BJ (cell line): ENCODE measurements at regions not wholly inside any gene's neighbourhood (a gene's known extent, or its start where the extent isn't known, plus 50 kb on each side); places are given as distances from the start of the nearest gene placed in this dataset.

Experiments used
- CTCF ChIA-PET: fragments of 350-600 bp; formaldehyde crosslinking; extraction: SDS; loops from one replicate; lab custom pipeline; 2021; ENCODE audit warnings: antibody characterized with exemption, inconsistent platforms; lab: Yijun Ruan, JAX
- POLR2A ChIA-PET: fragments of 300-600 bp; sonication (Branson Sonifier 250); formaldehyde crosslinking; extraction: SDS; loops from one replicate; lab custom pipeline; 2021; ENCODE audit warnings: antibody characterized with exemption; lab: Charles Lee
- DNase-seq: peaks from one replicate; pipeline ENCODE4 v3.0.0-alpha.2; 2011; ENCODE audit warnings: low read depth
- H3K27me3 ChIP-seq: 2 replicates; pipeline ENCODE4 v1.6.0; 2011; ENCODE audit warnings: low read length; ENCODE audit not compliant: control insufficient read depth, insufficient read depth
- H3K36me3 ChIP-seq: 2 replicates; pipeline ENCODE4 v1.5.1; 2011; ENCODE audit warnings: low read length; ENCODE audit not compliant: control insufficient read depth, insufficient read depth
- H3K4me3 ChIP-seq: 2 replicates; pipeline ENCODE4 v1.5.1; 2011; ENCODE audit warnings: low read depth, mild to moderate bottlenecking, control low read depth, low read length
- TF ChIP-seq, protein P1 (sequence below): IDR thresholded peaks from 2 replicates; pipeline ENCODE4 v1.5.1; 2011; ENCODE audit warnings: low read depth, mild to moderate bottlenecking, control low read depth, inconsistent platforms, low read length, moderate library complexity; ENCODE audit not compliant: insufficient read depth

DNA sequence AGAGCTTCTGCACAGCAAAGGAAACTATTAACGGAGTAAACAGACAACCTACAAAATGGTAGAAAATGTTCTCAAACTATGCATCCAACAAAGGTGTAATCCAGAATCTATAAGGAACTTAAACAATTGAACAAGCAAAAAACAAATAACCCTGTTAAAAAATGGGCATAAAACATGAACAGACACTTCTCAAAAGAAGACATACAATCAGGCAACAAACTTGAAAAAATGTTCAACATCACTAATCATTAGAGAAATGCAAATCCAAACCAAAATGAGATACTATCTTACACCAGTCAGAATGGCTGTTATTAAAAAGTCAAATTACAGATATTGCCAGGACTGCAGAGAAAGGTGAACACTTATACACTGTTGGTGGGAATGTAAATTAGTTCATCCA lies 309.6 kb upstream of the KLF3 start:
- CTCF ChIA-PET: no interaction called here
- Histone ChIP-seq H3K36me3 (no peaks in the 10 kb centered on the region), H3K4me3 (no peak overlapping the region), H3K27me3 (no peaks in the 10 kb centered on the region; the same call in 1 of the 2 replicates)
- no peak for DNase-seq
- TF ChIP-seq, protein P1, sequence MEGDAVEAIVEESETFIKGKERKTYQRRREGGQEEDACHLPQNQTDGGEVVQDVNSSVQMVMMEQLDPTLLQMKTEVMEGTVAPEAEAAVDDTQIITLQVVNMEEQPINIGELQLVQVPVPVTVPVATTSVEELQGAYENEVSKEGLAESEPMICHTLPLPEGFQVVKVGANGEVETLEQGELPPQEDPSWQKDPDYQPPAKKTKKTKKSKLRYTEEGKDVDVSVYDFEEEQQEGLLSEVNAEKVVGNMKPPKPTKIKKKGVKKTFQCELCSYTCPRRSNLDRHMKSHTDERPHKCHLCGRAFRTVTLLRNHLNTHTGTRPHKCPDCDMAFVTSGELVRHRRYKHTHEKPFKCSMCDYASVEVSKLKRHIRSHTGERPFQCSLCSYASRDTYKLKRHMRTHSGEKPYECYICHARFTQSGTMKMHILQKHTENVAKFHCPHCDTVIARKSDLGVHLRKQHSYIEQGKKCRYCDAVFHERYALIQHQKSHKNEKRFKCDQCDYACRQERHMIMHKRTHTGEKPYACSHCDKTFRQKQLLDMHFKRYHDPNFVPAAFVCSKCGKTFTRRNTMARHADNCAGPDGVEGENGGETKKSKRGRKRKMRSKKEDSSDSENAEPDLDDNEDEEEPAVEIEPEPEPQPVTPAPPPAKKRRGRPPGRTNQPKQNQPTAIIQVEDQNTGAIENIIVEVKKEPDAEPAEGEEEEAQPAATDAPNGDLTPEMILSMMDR: no peak
- POLR2A ChIA-PET: no interaction called here

DNA sequence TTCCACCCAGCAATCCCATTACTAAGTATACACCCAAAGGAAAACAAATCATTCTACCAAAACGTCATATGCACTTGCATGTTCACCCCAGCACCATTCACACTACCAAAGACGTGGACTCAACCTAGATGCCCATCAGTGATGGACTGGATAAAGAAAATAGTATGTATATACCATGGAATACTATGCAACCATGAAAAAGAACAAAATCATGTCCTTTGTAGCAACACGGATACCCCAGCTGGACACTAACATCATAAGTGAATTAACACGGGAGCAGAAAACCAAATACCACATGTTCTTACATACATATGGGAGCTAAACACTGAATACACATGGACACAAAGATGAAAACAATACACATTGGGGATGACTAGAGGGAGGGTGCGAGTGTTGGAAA lies 309.1 kb upstream of the KLF3 start:
- CTCF ChIA-PET: no interaction called here
- TF ChIP-seq, protein P1: no peak
- Histone ChIP-seq H3K4me3 (no peak overlapping the region), H3K36me3 (no peaks in the 10 kb centered on the region), H3K27me3 (no peaks in the 10 kb centered on the region; the same call in 1 of the 2 replicates)
- no peak for DNase-seq
- POLR2A ChIA-PET: no interaction called here

DNA sequence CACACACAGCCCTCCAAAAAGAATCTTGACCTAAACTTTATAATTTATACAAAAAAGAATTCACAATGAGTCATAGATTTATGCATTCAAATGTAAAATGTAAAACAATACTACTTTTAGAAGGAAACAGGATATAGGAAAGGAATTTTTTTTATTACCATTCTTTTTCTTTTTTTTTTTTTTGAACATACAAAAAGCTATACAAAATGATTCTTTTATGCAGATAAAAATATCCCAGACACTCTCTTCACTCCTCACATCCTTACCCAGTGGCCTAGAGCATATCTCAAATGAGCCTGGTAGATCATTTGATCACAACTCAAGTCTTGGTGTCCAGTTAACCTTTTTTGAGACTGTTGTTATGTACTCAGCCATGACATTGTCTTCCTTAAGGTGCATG lies 307.3 kb upstream of the KLF3 start:
- Histone ChIP-seq H3K4me3 (no peak overlapping the region), H3K27me3 (no peaks in the 10 kb centered on the region), H3K36me3 (no peaks in the 10 kb centered on the region)
- DNase-seq: no peak
- ChIA-PET CTCF (no interaction called here), POLR2A (no interaction called here)
- TF ChIP-seq, protein P1: no peak

DNA sequence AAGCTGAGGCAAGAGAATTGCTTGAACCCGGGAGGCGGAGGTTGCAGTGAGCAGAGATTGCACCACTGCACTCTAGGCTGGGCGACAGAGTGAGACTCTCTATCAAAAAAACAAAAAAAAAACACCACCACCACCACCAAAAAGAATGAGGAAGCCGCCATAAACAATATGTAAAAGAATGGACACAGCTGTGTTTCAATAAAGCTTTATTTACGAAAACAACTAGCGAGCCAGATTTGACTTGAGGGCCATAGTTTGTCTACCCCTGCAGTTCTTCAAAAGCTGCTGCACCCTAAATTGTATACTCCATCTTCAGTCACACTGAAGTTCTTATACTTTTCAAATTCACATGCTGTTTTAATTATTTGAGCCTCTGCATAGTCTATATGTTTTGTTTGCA lies 306.5 kb upstream of the KLF3 start:
- TF ChIP-seq, protein P1: no peak
- no peak for DNase-seq
- CTCF ChIA-PET: interaction anchor here (1.0 kb wide), 1 partner anchor 35 kb away, joined by 3 read pairs; no protein-coding TSS in a partner anchor
- POLR2A ChIA-PET: no interaction called here
- no peaks in the 10 kb centered on the region for H3K27me3 ChIP-seq
- H3K4me3 ChIP-seq: no peak overlapping the region
- no peaks in the 10 kb centered on the region for H3K36me3 ChIP-seq

DNA sequence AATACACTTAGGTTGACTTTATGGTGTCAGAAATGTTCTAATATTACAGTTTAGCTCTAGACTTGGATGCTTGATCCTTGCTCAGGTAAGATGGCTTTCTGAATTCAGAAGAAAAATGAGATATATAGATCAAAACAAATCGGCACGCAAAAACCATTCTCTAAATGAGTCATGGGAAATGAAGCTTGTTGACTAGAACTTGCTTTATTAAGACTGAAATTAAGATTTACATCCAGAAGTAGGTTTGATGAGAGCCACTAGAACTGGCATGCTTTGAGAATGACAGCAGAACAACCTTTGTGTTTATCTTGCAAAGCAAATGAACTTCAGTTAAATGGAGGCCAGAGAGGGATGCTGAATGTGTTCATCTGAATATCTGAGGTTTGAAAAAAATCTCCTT lies 304.9 kb upstream of the KLF3 start:
- TF ChIP-seq, protein P1: no peak
- ChIA-PET POLR2A (no interaction called here), CTCF (no interaction called here)
- no peaks in the 10 kb centered on the region for H3K36me3 ChIP-seq
- no peak overlapping the region for H3K4me3 ChIP-seq
- no peaks in the 10 kb centered on the region for H3K27me3 ChIP-seq
- no peak for DNase-seq
